ENCODE measurements at regions not wholly inside any gene's neighbourhood (a gene's known extent, or its start where the extent isn't known, plus 50 kb on each side); places are given as distances from the start of the nearest gene placed in this dataset.
"Not testable (repeated sequence)": the region's sequence is repeated elsewhere in the genome, so short reads cannot be mapped to it uniquely, and the experiment has no call there.

DNA sequence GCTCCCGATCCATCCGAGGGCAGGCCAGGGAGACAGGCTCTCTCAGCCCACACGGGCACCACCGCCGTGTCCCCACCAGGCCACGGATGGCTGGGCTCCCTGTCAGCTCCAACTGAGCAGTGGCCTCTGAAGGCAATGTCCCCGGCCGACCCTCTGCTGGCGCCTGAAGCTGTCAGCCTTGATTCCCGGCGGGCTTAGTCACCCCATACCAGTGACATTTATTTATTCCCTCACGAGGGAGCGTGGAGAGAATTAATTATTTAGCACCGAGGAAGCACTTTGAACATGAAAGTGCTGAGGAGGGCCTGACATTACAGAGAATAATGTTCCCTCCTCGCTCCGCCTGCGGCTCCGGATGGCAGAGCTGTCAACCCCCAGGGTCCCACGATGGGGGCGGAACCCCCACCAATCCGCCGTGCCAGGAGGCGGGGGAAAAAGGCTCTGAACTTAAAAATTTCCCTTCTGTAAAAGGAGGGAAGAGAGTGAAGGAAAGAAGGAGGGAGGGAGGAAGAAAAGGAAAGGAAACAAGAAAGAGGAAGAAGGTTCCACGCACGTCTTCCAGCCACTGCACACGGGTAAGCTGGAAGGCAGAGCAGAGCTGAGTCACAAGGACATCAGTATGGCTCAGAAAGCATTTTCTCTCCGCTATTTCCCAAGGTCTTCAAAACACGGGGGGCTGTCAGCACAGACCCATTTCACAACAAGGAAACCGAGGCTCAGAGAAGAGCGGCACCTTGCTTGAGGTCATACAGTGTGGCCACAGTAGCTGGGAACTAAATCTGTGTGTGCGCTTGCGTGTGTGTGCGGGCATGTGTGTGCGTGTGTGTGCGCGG is 108.7 kb upstream of the NCOR2 start:
- DNase-seq = peak in 31 of 51 donors; percentile 16 to 65 (median 37)

DNA sequence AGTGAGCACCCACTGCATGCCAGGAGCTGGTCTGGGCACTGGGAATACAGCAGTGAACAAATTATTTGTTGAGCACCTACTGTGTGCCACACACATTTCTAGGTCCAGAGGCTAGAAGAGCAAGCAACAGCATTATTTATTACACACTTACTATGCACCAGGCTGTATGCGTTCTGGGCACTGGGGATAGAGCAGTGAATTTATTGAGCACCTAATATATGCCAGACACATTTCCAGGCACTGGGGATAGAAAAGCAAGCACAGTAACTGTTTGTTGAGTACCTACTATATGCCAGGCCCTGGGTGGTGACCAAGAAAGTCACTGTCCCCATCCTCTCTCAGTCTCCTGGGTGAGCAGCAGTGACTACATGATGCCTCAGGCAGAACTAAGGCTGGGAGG is 107.5 kb upstream of the NCOR2 start:
- DNase-seq = no peak

GRCh38 chr12:124673801-124674617 is 106.6 kb upstream of the NCOR2 start:
- peak in 44 of 51 donors; percentile 22 to 92 (median 72) for DNase-seq

- DNase-seq = not testable (repeated sequence)
These were observed 101.9 kb upstream of the NCOR2 start for GRCh38 chr12:124669271-124669721.

DNA sequence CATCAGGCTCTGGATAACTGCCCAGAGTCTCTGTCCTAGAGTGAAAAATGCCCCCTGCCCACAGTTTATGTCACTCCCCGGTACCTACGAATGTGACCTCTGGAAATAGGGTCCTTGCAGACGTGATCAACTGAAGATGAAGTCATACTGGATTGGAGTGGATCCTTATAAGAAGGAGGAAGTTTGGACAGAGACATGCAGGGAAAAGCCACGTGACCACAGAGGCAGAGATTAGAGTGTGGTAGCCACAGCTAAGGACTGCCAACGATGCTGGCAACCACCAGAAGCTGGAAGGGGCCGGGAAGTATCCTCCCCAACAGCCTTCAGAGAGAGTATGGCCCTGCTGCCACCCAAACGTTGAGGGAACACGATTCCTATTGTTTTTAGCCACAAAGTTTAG is 101.2 kb upstream of the NCOR2 start:
- no peak for DNase-seq

DNA sequence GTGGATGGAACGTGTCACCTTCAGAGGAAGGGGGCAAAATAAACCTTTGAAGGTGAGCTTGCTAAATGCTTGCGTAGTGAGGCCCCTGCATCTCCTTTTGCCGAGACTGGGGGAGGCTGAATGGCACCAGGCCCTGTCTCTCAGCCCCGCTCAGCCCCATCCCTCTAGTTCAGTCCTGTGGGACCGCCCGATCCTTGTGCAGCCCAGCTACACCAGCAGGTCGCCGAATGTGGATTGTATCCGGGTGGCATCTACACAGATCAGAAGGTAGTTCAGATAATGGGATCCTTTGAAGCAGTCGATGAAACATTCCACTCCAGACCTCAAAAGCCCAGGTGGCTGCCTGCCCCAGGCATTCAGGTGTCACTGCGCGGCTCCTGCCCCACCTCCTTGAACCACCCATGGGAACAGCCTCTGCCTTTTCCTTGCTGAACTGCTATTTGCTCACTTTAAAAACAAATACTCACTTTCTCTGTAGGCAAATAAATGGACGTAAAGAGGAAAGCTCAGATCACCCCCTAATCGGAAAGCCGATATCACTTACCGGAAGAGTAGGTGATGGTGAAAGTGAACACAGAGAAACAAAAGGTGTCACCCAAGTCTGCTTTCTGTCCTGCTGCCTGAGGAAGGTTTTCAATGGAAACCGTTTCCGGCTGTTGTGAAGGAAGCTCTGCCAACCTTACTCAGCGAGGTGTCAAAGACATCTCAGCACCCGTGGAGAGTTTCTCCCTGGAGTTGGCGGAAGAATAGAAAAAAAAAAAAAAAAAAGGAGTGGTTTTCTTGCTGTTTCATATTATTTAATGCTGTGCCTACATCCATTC is 100.3 kb upstream of the NCOR2 start:
- DNase-seq = no peak

DNA sequence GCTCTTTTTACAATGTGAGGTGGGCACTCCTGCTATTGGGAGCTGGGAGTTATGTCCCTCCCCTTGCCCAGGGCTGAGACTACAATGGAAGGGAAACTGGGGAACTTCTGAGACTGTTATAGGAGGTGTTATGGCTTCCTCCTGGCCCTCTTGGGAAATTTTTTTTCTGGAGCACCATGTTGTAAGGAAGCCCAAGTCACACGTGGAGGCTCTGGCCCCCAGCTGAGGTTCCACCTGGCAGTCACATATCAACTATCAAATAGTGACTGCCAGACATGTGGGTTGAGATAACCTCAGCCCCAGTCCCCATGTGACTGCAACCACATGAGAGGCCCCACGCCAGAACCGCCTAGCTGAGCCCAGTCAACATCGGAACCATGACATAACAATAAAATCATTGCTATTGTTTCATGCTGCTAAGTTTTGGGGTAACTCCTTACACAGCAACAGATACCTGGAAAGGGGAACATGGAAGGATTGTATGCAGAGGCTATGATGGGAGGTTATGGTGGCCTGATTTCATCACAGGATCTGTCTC is 99.4 kb upstream of the NCOR2 start:
- DNase-seq = no peak

GRCh38 chr12:124665511-124665910 is 98.1 kb upstream of the NCOR2 start:
- no peak for DNase-seq

DNA sequence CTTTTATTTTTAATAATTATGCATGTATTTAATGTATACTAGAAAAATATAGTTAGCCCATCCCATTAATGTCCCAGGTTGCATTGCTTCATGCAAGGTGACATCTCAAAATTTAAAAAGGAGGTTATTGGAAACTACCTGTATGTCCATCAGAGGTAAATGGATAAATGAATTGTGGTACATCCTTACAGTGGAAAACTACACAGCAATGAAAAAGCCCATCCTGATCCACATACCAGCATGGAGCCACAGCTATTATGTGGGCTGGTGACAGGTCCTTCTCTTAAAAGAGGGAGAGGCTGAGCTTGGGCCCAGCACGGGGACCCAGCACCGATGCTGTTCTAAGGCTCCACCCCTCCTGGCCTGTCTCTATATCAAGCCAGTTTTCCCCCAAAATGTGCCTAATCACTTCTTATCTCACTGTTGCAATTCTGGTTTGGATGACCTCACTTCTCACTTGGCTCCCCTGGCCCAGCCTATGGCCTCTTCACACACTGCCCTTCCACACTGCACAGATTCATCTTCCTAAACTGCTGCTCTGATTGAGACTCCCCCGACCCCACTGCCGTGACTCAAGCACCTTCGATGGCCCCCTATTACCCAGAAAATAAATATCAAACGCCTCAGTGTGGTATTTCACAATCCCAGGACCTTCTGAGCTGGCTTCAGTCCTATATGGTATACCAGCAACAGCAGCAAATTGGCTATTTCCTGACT is 97.1 kb upstream of the NCOR2 start:
- DNase-seq = no peak

- peak in 38 of 51 donors; percentile 11 to 89 (median 63) for DNase-seq
These were observed 96.5 kb upstream of the NCOR2 start for GRCh38 chr12:124663771-124664366.

DNA sequence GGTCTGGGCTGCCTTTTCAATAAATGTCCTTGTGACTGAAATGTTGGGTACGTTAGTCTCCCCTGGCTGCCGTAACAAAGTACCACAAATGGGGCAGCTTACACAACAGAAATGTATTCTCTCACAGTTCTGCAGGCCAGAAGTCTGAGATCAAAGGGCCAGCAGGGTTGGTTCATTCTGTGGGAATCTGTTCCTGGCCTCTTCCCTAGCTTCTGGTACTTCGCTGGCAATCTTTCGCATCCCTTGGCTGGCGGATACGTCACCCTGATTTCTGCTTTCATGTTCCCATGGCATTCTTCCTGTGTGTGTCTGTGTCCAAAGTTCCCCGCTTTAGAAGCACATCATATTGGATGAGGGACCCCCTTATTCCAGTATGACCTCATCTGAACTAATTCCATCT is 95.8 kb upstream of the NCOR2 start:
- DNase-seq = peak in 3 of 51 donors; percentile 8 to 42 (median 33)

- DNase-seq = peak in 15 of 51 donors; percentile 15 to 68 (median 36)
These were observed 93.9 kb upstream of the NCOR2 start for GRCh38 chr12:124661341-124661740.

DNA sequence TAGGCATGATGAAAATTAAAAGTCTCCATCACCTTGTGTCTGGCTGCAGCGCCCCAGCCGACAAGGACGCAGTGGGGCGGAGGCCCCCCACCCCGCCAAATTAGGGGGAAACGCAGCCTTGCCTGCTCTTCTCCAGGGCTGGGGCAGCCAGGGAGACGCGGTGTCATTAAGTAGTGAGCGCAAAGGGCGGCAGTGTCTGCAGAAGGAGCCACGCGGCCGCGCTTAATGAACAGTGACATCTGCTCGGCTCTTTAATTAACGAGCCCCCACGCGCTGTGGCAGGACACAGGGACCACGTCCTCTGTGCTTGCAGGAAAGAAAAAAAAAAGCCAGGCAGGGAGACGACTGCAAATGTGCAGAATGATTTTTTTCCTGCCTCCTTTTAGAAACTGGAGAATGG is 93.4 kb upstream of the NCOR2 start:
- peak in 16 of 51 donors; percentile 12 to 67 (median 34) for DNase-seq

DNA sequence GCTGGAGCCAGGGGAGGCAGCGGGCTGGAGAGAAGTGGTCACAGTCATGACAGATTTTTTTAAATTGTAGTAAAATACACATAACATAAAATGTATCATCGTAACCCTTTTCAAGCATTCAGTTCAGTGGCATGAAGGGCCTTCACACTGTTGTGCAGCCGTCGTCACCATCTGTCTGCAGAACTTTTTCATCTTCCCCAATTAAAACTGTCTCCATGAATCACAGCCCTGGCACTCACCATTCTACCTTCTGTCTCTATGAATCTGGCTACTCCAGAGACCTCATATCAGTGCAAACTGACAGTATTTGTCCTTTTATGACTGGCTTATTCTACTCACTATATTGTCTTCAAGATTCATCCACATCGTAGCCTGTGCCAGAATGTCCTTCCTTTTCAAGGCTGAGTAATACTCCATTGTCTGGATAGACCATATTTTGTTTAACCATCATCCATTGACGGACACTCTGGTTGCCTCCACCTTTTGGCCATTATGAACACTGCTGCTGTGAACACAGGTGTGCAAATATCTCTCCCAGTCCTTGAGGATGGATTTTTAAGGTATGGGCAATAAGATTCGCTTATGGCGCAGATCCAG is 91.5 kb upstream of the NCOR2 start:
- DNase-seq = no peak

GRCh38 chr12:124658302-124658701 is 90.9 kb upstream of the NCOR2 start:
- no peak for DNase-seq

DNA sequence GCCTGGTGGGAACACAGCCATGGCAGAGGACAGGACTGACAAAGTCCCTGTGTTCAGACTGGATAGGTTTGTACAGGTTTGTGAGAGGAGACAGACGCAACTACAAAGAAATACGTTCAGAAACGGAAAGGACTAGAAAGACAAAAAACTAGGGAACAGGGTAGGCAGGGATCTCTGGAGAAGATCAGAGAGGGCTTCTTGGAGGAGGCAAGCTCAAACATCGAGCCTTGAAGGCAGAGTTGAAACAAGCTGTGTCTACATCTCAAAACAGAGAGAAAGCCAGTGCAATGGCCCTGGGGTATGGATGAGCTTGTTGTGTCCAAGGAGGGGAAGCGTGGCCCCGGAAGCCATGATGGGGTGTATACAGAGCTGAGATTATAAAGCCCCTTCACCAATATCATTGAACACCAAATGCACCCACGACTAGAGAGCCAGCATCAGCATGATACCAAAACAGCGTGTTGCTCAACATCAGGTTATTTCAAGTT is 89.6 kb upstream of the NCOR2 start:
- DNase-seq = no peak

- DNase-seq = peak in 48 of 51 donors; percentile 37 to 91 (median 73)
These were observed 88.5 kb upstream of the NCOR2 start for GRCh38 chr12:124655698-124656516.

GRCh38 chr12:124655048-124655697 is 87.8 kb upstream of the NCOR2 start:
- DNase-seq = peak in 40 of 51 donors; percentile 22 to 91 (median 74)

All from hypothalamus (tissue), 51 donors.